SK-N-SH (cell line): ENCODE measurements at regions not wholly inside any gene's neighbourhood (a gene's known extent, or its start where the extent isn't known, plus 50 kb on each side); places are given as distances from the start of the nearest gene placed in this dataset.

ENCODE experiments used
- CTCF ChIA-PET: fragments of 300-600, 350-600 bp; formaldehyde crosslinking; extraction: SDS; loops from one replicate; lab custom pipeline; 2021; lab: Yijun Ruan, JAX
- POLR2A ChIA-PET: fragments of 350-600 bp; sonication (Branson Sonifier 250); formaldehyde crosslinking; extraction: SDS; loops from one replicate; lab custom pipeline; 2020; ENCODE audit warnings: antibody characterized with exemption, inconsistent platforms; lab: Yijun Ruan, JAX
- DNase-seq: peaks from one replicate; pipeline ENCODE4 v3.0.0; 2012
- H2AFZ ChIP-seq: fragments of 200-600 bp; sonication (generic); 2 replicates; pipeline ENCODE4 v1.8.1; 2016; ENCODE audit warnings: antibody characterized with exemption, mild to moderate bottlenecking, low read depth
- H3F3A ChIP-seq: fragments of 200-600 bp; sonication (generic); replicated peaks from 2 replicates; pipeline ENCODE3; 2016; ENCODE audit warnings: antibody characterized with exemption, mild to moderate bottlenecking; ENCODE audit not compliant: insufficient read depth
- H3K27ac ChIP-seq, 2 experiments: fragments of 200-500 bp in 1 of 2; fragments of 200-600 bp in 1 of 2; sonication (Bioruptor generic) in 1 of 2; sonication (generic), shearing (Covaris generic) in 1 of 2; 2 replicates each; pipeline versions ENCODE4 v1.5.1 to v1.6.1; 2014 to 2016; ENCODE audit warnings: low read depth in 2 of 2, inconsistent platforms in 1 of 2, low read length in 1 of 2, mild to moderate bottlenecking in 1 of 2, mixed read lengths in 1 of 2
- H3K27me3 ChIP-seq: fragments of 200-600 bp; sonication (generic), shearing (Covaris generic); 2 replicates; pipeline ENCODE4 v1.6.1; 2016; ENCODE audit warnings: mixed run types; ENCODE audit not compliant: insufficient read depth
- H3K36me3 ChIP-seq, 2 experiments: fragments of 200-500 bp in 1 of 2; fragments of 200-600 bp in 1 of 2; sonication (Bioruptor generic) in 1 of 2; sonication (generic) in 1 of 2; replicated peaks in 1 of 2; 2 replicates each; pipeline versions ENCODE3 to v1.5.1; 2014 to 2016; ENCODE audit warnings: low read length in 1 of 2, mild to moderate bottlenecking in 1 of 2; ENCODE audit not compliant: insufficient read depth in 2 of 2, control insufficient read depth in 1 of 2
- H3K4me1 ChIP-seq, 2 experiments: fragments of 200-500 bp in 1 of 2; fragments of 200-600 bp in 1 of 2; sonication (Bioruptor generic) in 1 of 2; sonication (generic), shearing (Covaris generic) in 1 of 2; 2 replicates each; pipeline versions ENCODE4 v1.5.1 to v1.6.1; 2014 to 2016; ENCODE audit warnings: low read depth in 1 of 2, low read length in 1 of 2, mixed run types in 1 of 2; ENCODE audit not compliant: insufficient read depth in 2 of 2, control insufficient read depth in 1 of 2
- H3K4me2 ChIP-seq: fragments of 200-600 bp; sonication (generic), shearing (Covaris generic); 2 replicates; pipeline ENCODE4 v1.6.1; 2017; ENCODE audit warnings: mixed run types
- H3K4me3 ChIP-seq, 2 experiments: fragments of 200-500 bp in 1 of 2; fragments of 200-600 bp in 1 of 2; sonication (Bioruptor generic) in 1 of 2; sonication (generic), shearing (Covaris generic) in 1 of 2; 2 replicates each; pipeline versions ENCODE4 v1.5.1 to v1.8.1; 2014 to 2016; ENCODE audit warnings: low read depth in 2 of 2, inconsistent platforms in 1 of 2, low read length in 1 of 2, mild to moderate bottlenecking in 1 of 2, mixed read lengths in 1 of 2, moderate library complexity in 1 of 2
- H3K79me2 ChIP-seq: fragments of 200-600 bp; sonication (generic); 2 replicates; pipeline ENCODE4 v1.8.1; 2017; ENCODE audit warnings: mild to moderate bottlenecking; ENCODE audit not compliant: insufficient read depth
- H3K9ac ChIP-seq: fragments of 200-600 bp; sonication (generic); 2 replicates; pipeline ENCODE4 v1.6.1; 2017; ENCODE audit warnings: mixed run types
- H3K9me2 ChIP-seq: fragments of 200-600 bp; sonication (generic); 2 replicates; pipeline ENCODE4 v1.6.1; 2017; ENCODE audit warnings: mixed run types
- H3K9me3 ChIP-seq: fragments of 200-600 bp; sonication (generic); 2 replicates; pipeline ENCODE4 v1.6.1; 2017; ENCODE audit warnings: mixed run types, mild to moderate bottlenecking, moderate library complexity
- H4K20me1 ChIP-seq: fragments of 200-600 bp; sonication (generic); 2 replicates; pipeline ENCODE4 v1.6.1; 2017; ENCODE audit warnings: mild to moderate bottlenecking, mixed run types; ENCODE audit not compliant: insufficient read depth
- FOSL2 ChIP-seq: IDR thresholded peaks from 2 replicates; pipeline ENCODE4 v1.4.0; 2012; ENCODE audit warnings: low read depth, mild to moderate bottlenecking, moderate library complexity, borderline replicate concordance
- FOXM1 ChIP-seq: IDR thresholded peaks from 2 replicates; pipeline ENCODE4 v1.4.0; 2012; ENCODE audit warnings: low read depth, mild to moderate bottlenecking
- JUND ChIP-seq: IDR thresholded peaks from 2 replicates; pipeline ENCODE4 v1.4.0; 2012
- MEF2A ChIP-seq: IDR thresholded peaks from 2 replicates; pipeline ENCODE4 v1.4.0; 2012; ENCODE audit warnings: low read depth, borderline replicate concordance
- MXI1 ChIP-seq: IDR thresholded peaks from 2 replicates; pipeline ENCODE4 v1.6.1; 2012; ENCODE audit warnings: mild to moderate bottlenecking, low read depth, low read length, improper control_type of control experiment
- NFIC ChIP-seq: IDR thresholded peaks from 2 replicates; pipeline ENCODE4 v1.4.0; 2012; ENCODE audit warnings: borderline replicate concordance
- POLR2AphosphoS5 ChIP-seq: IDR thresholded peaks from 2 replicates; pipeline ENCODE4 v1.6.1; 2012; ENCODE audit warnings: low read depth, low read length
- RCOR1 ChIP-seq: fragments of 150-350 bp; IDR thresholded peaks from 2 replicates; pipeline ENCODE4 v1.6.1; 2017; ENCODE audit warnings: antibody characterized with exemption, low read length
- RFX5 ChIP-seq: IDR thresholded peaks from 2 replicates; pipeline ENCODE4 v1.6.1; 2012; ENCODE audit warnings: mild to moderate bottlenecking, improper control_type of control experiment, low read length
- WGBS: methylation state at CpG from one replicate; pipeline ENCODE4 v1.1.6; 2017; ENCODE audit warnings: low lambda C conversion rate; 5-methylcytosine and 5-hydroxymethylcytosine counted together
- TF ChIP-seq, protein P1 (sequence below): IDR thresholded peaks from 2 replicates; pipeline ENCODE4; 2012
- TF ChIP-seq, protein P2 (sequence below): IDR thresholded peaks from 2 replicates; pipeline ENCODE4 v1.6.1; 2012; ENCODE audit warnings: mild to moderate bottlenecking, low read depth, low read length, moderate library complexity

DNA sequence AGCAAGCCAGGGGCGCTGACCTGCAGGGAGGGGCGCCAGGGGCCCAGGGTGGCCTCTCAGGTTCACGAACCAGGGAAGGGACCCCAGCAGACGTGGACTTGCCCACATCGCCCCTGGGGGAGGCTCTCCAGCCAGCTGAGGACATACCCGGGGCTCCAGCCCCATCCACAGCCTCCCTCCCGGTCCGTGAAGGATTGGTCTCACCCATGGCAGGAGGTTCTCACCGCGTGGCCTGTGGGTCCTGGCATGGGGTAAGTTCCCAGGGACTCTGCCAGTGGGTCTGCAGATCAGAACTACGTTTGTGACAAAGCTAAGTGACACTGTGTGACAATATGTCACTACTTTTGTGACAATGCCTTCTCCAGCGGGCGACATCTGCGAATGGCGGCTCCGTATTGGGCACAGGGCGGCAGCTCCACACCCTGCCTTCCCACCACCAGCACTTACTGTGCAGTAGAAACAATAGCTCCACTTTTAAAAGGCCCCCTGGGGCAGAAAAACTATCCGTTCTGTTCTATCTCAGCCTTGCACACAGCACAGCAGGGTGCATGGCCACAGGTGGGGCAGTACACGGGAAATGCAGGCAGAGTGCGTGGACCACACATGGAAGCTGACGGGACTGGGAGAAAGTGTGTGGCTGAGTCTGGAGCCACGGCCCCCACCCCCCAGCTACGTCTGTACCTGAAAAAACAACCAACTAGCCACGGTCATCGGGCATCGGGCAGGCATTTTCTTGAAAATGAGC is 65.2 kb upstream of the CTDP1 start:
- Histone ChIP-seq H3K9ac (no peak overlapping the region), H4K20me1 (no peaks in the 10 kb centered on the region), H3K27me3 (peaks cover 69% of the 10 kb centered on the region), H3K9me2 (no peaks in the 10 kb centered on the region), H3K4me3 (no peak overlapping the region), H3K4me1 (no peaks in the 10 kb centered on the region), H3K9me3 (no peaks in the 10 kb centered on the region)
- no peak for DNase-seq
- POLR2A ChIA-PET, result no interaction called here
- CTCF ChIA-PET, result interaction anchor here (1.8 kb wide), 1 partner anchor 234 kb away, joined by 4 read pairs; no protein-coding TSS in a partner anchor
- 6% methylated on average over 14 of the region's 26 CpGs for WGBS
- TF ChIP-seq POLR2AphosphoS5 (no peak), FOSL2 (no peak), MEF2A (no peak), MXI1 (no peak), FOXM1 (no peak), NFIC (no peak), RCOR1 (no peak), RFX5 (no peak)
- TF ChIP-seq, protein P1, sequence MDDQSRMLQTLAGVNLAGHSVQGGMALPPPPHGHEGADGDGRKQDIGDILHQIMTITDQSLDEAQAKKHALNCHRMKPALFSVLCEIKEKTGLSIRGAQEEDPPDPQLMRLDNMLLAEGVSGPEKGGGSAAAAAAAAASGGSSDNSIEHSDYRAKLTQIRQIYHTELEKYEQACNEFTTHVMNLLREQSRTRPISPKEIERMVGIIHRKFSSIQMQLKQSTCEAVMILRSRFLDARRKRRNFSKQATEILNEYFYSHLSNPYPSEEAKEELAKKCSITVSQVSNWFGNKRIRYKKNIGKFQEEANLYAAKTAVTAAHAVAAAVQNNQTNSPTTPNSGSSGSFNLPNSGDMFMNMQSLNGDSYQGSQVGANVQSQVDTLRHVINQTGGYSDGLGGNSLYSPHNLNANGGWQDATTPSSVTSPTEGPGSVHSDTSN, result no peak
- TF ChIP-seq, protein P2, sequence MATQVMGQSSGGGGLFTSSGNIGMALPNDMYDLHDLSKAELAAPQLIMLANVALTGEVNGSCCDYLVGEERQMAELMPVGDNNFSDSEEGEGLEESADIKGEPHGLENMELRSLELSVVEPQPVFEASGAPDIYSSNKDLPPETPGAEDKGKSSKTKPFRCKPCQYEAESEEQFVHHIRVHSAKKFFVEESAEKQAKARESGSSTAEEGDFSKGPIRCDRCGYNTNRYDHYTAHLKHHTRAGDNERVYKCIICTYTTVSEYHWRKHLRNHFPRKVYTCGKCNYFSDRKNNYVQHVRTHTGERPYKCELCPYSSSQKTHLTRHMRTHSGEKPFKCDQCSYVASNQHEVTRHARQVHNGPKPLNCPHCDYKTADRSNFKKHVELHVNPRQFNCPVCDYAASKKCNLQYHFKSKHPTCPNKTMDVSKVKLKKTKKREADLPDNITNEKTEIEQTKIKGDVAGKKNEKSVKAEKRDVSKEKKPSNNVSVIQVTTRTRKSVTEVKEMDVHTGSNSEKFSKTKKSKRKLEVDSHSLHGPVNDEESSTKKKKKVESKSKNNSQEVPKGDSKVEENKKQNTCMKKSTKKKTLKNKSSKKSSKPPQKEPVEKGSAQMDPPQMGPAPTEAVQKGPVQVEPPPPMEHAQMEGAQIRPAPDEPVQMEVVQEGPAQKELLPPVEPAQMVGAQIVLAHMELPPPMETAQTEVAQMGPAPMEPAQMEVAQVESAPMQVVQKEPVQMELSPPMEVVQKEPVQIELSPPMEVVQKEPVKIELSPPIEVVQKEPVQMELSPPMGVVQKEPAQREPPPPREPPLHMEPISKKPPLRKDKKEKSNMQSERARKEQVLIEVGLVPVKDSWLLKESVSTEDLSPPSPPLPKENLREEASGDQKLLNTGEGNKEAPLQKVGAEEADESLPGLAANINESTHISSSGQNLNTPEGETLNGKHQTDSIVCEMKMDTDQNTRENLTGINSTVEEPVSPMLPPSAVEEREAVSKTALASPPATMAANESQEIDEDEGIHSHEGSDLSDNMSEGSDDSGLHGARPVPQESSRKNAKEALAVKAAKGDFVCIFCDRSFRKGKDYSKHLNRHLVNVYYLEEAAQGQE, result no peak
- TF ChIP-seq, all 33 proteins: peak for 0
- H3K4me2 ChIP-seq, result no peak overlapping the region
- H3K27ac ChIP-seq, result no peak overlapping the region
- no peak overlapping the region for H2AFZ ChIP-seq
- H3F3A ChIP-seq, result peaks cover 2% of the 10 kb centered on the region
- no peaks in the 10 kb centered on the region for H3K79me2 ChIP-seq
- H3K36me3 ChIP-seq, result no peaks in the 10 kb centered on the region

DNA sequence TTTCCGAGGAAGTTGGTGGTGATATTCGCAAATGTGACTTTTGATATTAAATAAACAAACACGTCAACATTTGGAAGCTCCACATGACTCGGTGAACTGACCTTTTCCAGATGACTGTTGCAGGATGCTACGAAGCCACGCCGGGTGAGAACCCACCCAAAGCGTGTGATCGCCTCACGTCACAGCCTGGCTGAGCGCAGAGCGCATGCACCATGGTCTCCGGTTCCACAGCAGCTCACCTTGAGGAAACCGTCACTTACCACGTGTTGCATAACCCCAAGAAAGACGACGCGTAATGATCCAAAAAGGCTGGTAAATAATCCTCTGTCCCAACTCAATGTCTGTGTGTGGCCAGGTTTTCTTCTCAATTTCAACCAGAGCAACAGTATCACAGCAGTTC is 64.5 kb upstream of the CTDP1 start:
- no peak overlapping the region for H3K27ac ChIP-seq
- peaks cover 2% of the 10 kb centered on the region for H3F3A ChIP-seq
- CTCF ChIA-PET, result interaction anchor here (1.8 kb wide), 1 partner anchor 234 kb away, joined by 4 read pairs; no protein-coding TSS in a partner anchor
- no peak for TF ChIP-seq JUND
- H3K9me3 ChIP-seq, result no peaks in the 10 kb centered on the region
- H3K9me2 ChIP-seq, result no peaks in the 10 kb centered on the region
- WGBS, result 4% methylated on average over 10 of the region's 18 CpGs
- no peak overlapping the region for H3K4me3 ChIP-seq
- no peaks in the 10 kb centered on the region for H4K20me1 ChIP-seq
- H2AFZ ChIP-seq, result no peak overlapping the region
- no peak overlapping the region for H3K9ac ChIP-seq
- H3K4me1 ChIP-seq, result no peaks in the 10 kb centered on the region
- POLR2A ChIA-PET, result no interaction called here
- no peaks in the 10 kb centered on the region for H3K36me3 ChIP-seq
- H3K4me2 ChIP-seq, result no peak overlapping the region
- peaks cover 62% of the 10 kb centered on the region for H3K27me3 ChIP-seq
- no peak for DNase-seq
- H3K79me2 ChIP-seq, result no peaks in the 10 kb centered on the region
